ENCODE measurements at regions not wholly inside any gene's neighbourhood (a gene's known extent, or its start where the extent isn't known, plus 50 kb on each side); places are given as distances from the start of the nearest gene placed in this dataset.

- no peak overlapping the region for H3K4me2 ChIP-seq (ENCODE audit: extremely low read depth, insufficient read depth, low read length)
- H3K4me1 ChIP-seq (ENCODE audit: control insufficient read depth, extremely low read depth, insufficient read depth, low read length) = no peaks in the 10 kb centered on the region
- no peaks in the 10 kb centered on the region for H4K20me1 ChIP-seq (ENCODE audit: control insufficient read depth, extremely low read depth, insufficient read depth, low read length)
- no peak for DNase-seq (ENCODE audit: low read depth in 2 of 2)
- H3K4me3 ChIP-seq (replicated peaks in 1 of 4; ENCODE audit: control extremely low read depth in 1 of 4, insufficient read depth in 1 of 4, low read depth in 3 of 4, low read length in 4 of 4) = no peak overlapping the region
- H3K27me3 ChIP-seq (ENCODE audit: control insufficient read depth, insufficient read depth, low read length) = no peaks in the 10 kb centered on the region
- no peak overlapping the region for H2AFZ ChIP-seq (ENCODE audit: low read length)
- H3K79me2 ChIP-seq (ENCODE audit: control insufficient read depth, insufficient read depth, low read length) = no peaks in the 10 kb centered on the region
- TF ChIP-seq EZH2 (IDR thresholded peaks at IDR 0.05; ENCODE audit: low read length, missing control alignments) = no peak
- TF ChIP-seq, protein P1, sequence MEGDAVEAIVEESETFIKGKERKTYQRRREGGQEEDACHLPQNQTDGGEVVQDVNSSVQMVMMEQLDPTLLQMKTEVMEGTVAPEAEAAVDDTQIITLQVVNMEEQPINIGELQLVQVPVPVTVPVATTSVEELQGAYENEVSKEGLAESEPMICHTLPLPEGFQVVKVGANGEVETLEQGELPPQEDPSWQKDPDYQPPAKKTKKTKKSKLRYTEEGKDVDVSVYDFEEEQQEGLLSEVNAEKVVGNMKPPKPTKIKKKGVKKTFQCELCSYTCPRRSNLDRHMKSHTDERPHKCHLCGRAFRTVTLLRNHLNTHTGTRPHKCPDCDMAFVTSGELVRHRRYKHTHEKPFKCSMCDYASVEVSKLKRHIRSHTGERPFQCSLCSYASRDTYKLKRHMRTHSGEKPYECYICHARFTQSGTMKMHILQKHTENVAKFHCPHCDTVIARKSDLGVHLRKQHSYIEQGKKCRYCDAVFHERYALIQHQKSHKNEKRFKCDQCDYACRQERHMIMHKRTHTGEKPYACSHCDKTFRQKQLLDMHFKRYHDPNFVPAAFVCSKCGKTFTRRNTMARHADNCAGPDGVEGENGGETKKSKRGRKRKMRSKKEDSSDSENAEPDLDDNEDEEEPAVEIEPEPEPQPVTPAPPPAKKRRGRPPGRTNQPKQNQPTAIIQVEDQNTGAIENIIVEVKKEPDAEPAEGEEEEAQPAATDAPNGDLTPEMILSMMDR (conservative IDR thresholded peaks at IDR 0.05 in 1 of 2, IDR thresholded peaks at IDR 0.05 in 1 of 2; ENCODE audit: low read depth in 1 of 2, low read length in 2 of 2) = no peak
- H3K36me3 ChIP-seq (ENCODE audit: control insufficient read depth, insufficient read depth, low read length) = no peaks in the 10 kb centered on the region
- no peak overlapping the region for H3K27ac ChIP-seq (ENCODE audit: insufficient read depth, low read length)
- no peak overlapping the region for H3K9ac ChIP-seq (ENCODE audit: insufficient read depth, low read length)
- no peaks in the 10 kb centered on the region for H3K9me3 ChIP-seq (ENCODE audit: control insufficient read depth, insufficient read depth, low read depth, low read length)
Observed at GRCh38 chr2:558879-559278, 118.3 kb downstream of the TMEM18 start.

GRCh38 chr2:558302-558642 lies 118.9 kb downstream of the TMEM18 start:
- no peaks in the 10 kb centered on the region for H4K20me1 ChIP-seq (ENCODE audit: control insufficient read depth, extremely low read depth, insufficient read depth, low read length)
- H2AFZ ChIP-seq (ENCODE audit: low read length) = no peak overlapping the region
- H3K27me3 ChIP-seq (ENCODE audit: control insufficient read depth, insufficient read depth, low read length) = no peaks in the 10 kb centered on the region

DNA sequence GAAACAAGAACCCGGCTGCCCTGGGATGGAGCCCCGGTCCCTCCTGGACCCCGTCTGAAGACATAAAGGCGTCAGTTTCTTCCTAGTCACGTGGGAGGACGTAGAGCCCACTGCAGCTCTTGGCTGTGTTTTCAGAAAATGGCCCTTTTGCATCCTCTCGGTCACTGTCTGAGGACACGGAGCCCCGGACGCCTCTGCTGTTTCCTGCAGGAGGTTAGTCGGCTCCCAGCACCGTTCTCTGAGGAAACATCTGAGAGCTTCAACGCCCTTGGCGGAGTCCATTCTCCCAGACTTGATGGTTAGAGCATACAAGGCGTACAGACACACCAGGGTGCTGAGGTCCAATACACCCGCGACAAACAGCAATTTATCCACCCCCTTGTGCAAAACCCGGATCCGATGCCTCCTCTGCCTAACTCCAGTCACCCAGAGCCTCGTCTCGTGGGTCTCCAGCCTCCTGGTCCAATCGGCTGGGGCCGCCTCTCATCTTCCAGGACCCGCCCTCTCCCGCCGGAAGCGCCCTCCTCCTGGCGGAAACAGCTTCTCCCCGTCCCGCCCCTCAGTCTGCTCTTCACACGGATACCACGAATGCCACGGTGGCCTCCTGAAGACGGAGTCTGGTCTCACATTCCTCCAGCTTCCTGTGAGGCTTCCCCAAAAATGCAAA lies 119.4 kb downstream of the TMEM18 start:
- Histone ChIP-seq H3K9ac (ENCODE audit: insufficient read depth, low read length) (no peak overlapping the region), H3K36me3 (ENCODE audit: control insufficient read depth, insufficient read depth, low read length) (no peaks in the 10 kb centered on the region), H3K9me3 (ENCODE audit: control insufficient read depth, insufficient read depth, low read depth, low read length) (no peaks in the 10 kb centered on the region), H3K4me1 (ENCODE audit: control insufficient read depth, extremely low read depth, insufficient read depth, low read length) (no peaks in the 10 kb centered on the region), H3K79me2 (ENCODE audit: control insufficient read depth, insufficient read depth, low read length) (no peaks in the 10 kb centered on the region), H2AFZ (ENCODE audit: low read length) (no peak overlapping the region), H3K4me2 (ENCODE audit: extremely low read depth, insufficient read depth, low read length) (no peak overlapping the region), H3K4me3 (replicated peaks in 1 of 4; ENCODE audit: control extremely low read depth in 1 of 4, insufficient read depth in 1 of 4, low read depth in 3 of 4, low read length in 4 of 4) (no peak overlapping the region), H4K20me1 (ENCODE audit: control insufficient read depth, extremely low read depth, insufficient read depth, low read length) (no peaks in the 10 kb centered on the region), H3K27me3 (ENCODE audit: control insufficient read depth, insufficient read depth, low read length) (no peaks in the 10 kb centered on the region), H3K27ac (ENCODE audit: insufficient read depth, low read length) (no peak overlapping the region)
- no peak for DNase-seq (ENCODE audit: low read depth in 2 of 2)
- no peak for TF ChIP-seq EZH2 (IDR thresholded peaks at IDR 0.05; ENCODE audit: low read length, missing control alignments)
- TF ChIP-seq, protein P1 (conservative IDR thresholded peaks at IDR 0.05 in 1 of 2, IDR thresholded peaks at IDR 0.05 in 1 of 2; ENCODE audit: low read depth in 1 of 2, low read length in 2 of 2) = no peak

More at GRCh38 chr2:558302-558642, 118.9 kb downstream of the TMEM18 start:
- no peak overlapping the region for H3K4me3 ChIP-seq (replicated peaks in 1 of 4; ENCODE audit: control extremely low read depth in 1 of 4, insufficient read depth in 1 of 4, low read depth in 3 of 4, low read length in 4 of 4)
- H3K4me1 ChIP-seq (ENCODE audit: control insufficient read depth, extremely low read depth, insufficient read depth, low read length) = no peaks in the 10 kb centered on the region
- H3K27ac ChIP-seq (ENCODE audit: insufficient read depth, low read length) = no peak overlapping the region
- no peaks in the 10 kb centered on the region for H3K79me2 ChIP-seq (ENCODE audit: control insufficient read depth, insufficient read depth, low read length)
- DNase-seq (ENCODE audit: low read depth in 2 of 2) = no peak
- no peaks in the 10 kb centered on the region for H3K9me3 ChIP-seq (ENCODE audit: control insufficient read depth, insufficient read depth, low read depth, low read length)
- no peaks in the 10 kb centered on the region for H3K36me3 ChIP-seq (ENCODE audit: control insufficient read depth, insufficient read depth, low read length)
- no peak overlapping the region for H3K4me2 ChIP-seq (ENCODE audit: extremely low read depth, insufficient read depth, low read length)
- no peak for TF ChIP-seq EZH2 (IDR thresholded peaks at IDR 0.05; ENCODE audit: low read length, missing control alignments)
- TF ChIP-seq, protein P1 (conservative IDR thresholded peaks at IDR 0.05 in 1 of 2, IDR thresholded peaks at IDR 0.05 in 1 of 2; ENCODE audit: low read depth in 1 of 2, low read length in 2 of 2) = no peak
- no peak overlapping the region for H3K9ac ChIP-seq (ENCODE audit: insufficient read depth, low read length)
